GM21825 (cell line): ENCODE measurements at regions not wholly inside any gene's neighbourhood (a gene's known extent, or its start where the extent isn't known, plus 50 kb on each side); places are given as distances from the start of the nearest gene placed in this dataset.
"Not testable (repeated sequence)": the region's sequence is repeated elsewhere in the genome, so short reads cannot be mapped to it uniquely, and the experiment has no call there.

Experiments used
- ATAC-seq: cut with Tn5 transposase; IDR thresholded peaks from one replicate; pipeline ENCODE4 v1.9.1; 2021; ENCODE audit warnings: mild to moderate bottlenecking, moderate library complexity; ENCODE audit not compliant: unreplicated experiment

GRCh38 chr12:124373701-124374100 lies 78.8 kb downstream of the RFLNA start:
- ATAC-seq = not testable (repeated sequence)

- no peak for ATAC-seq
These were observed 77.9 kb downstream of the RFLNA start for GRCh38 chr12:124372831-124373230.

GRCh38 chr12:124371970-124372555 lies 77.2 kb downstream of the RFLNA start:
- ATAC-seq = no peak

- no peak for ATAC-seq
These were observed 76.5 kb downstream of the RFLNA start for GRCh38 chr12:124371366-124371765.

- ATAC-seq = no peak
These were observed 76.0 kb downstream of the RFLNA start for GRCh38 chr12:124370851-124371250.

- ATAC-seq = no peak
These were observed 75.5 kb downstream of the RFLNA start for GRCh38 chr12:124370384-124370783.

GRCh38 chr12:124369827-124370378 lies 75.0 kb downstream of the RFLNA start:
- ATAC-seq = no peak

- no peak for ATAC-seq
These were observed 74.3 kb downstream of the RFLNA start for GRCh38 chr12:124369055-124369826.

GRCh38 chr12:124368421-124369032 lies 73.6 kb downstream of the RFLNA start:
- ATAC-seq = no peak

- ATAC-seq = no peak
These were observed 71.0 kb downstream of the RFLNA start for GRCh38 chr12:124365726-124366430.
